ENCODE measurements at regions not wholly inside any gene's neighbourhood (a gene's known extent, or its start where the extent isn't known, plus 50 kb on each side); places are given as distances from the start of the nearest gene placed in this dataset.

DNA sequence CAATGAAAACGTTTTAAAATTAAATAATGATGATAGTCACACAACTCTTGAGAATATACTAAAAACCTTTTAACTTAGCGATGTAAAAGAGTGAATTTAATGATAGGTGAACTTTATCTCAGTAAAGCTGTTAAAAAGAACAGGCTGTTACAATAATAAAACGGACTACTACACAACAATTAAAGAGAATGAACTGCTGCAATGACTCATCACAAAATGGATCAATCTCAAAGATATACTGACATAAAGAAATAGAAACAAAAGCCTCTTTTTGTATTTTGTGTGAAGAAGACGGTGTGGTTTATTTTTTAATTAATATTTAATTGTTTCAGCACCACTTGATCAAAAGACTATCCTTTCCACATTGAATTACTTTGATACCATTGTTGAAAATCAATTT, 352.4 kb upstream of the GJE1 start:
- TF ChIP-seq, protein P1, sequence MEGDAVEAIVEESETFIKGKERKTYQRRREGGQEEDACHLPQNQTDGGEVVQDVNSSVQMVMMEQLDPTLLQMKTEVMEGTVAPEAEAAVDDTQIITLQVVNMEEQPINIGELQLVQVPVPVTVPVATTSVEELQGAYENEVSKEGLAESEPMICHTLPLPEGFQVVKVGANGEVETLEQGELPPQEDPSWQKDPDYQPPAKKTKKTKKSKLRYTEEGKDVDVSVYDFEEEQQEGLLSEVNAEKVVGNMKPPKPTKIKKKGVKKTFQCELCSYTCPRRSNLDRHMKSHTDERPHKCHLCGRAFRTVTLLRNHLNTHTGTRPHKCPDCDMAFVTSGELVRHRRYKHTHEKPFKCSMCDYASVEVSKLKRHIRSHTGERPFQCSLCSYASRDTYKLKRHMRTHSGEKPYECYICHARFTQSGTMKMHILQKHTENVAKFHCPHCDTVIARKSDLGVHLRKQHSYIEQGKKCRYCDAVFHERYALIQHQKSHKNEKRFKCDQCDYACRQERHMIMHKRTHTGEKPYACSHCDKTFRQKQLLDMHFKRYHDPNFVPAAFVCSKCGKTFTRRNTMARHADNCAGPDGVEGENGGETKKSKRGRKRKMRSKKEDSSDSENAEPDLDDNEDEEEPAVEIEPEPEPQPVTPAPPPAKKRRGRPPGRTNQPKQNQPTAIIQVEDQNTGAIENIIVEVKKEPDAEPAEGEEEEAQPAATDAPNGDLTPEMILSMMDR (conservative IDR thresholded peaks at IDR 0.05), result no peak
- no peak for TF ChIP-seq EZH2 (IDR thresholded peaks at IDR 0.05; ENCODE audit: low read depth)
- DNase-seq, result no peak
- no peaks in the 10 kb centered on the region for H3F3A ChIP-seq (ENCODE audit: insufficient read depth, low read depth)
- H3K4me2 ChIP-seq, result no peak overlapping the region
- ChIA-PET CTCF (no interaction called here), POLR2A (ENCODE audit: unreplicated experiment) (no interaction called here)
- H3K36me3 ChIP-seq (ENCODE audit: low read depth), result no peaks in the 10 kb centered on the region
- peaks cover 6% of the 10 kb centered on the region; the same call in 1 of the 2 replicates for H3K9me3 ChIP-seq (ENCODE audit: insufficient read depth, low read depth)
- H4K20me1 ChIP-seq (ENCODE audit: insufficient read depth), result no peaks in the 10 kb centered on the region
- H3K79me2 ChIP-seq (ENCODE audit: low read depth), result no peaks in the 10 kb centered on the region
- H3K9me2 ChIP-seq (ENCODE audit: insufficient read depth), result no peaks in the 10 kb centered on the region
- intact Hi-C loops (cut with micrococcal nuclease; ENCODE audit: unreplicated experiment), result no loop called here
- BruUV-seq (replicated peaks), result no TSS peak
- H3K27ac ChIP-seq, result no peak overlapping the region
- no peak overlapping the region for H2AFZ ChIP-seq
- no peaks in the 10 kb centered on the region for H3K4me1 ChIP-seq (replicated peaks; ENCODE audit: insufficient read depth)
- H3K27me3 ChIP-seq (ENCODE audit: insufficient read depth, low read depth), result no peaks in the 10 kb centered on the region
- no peak overlapping the region for H3K4me3 ChIP-seq

GRCh38 chr6:141764388-141764787, 368.3 kb upstream of the GJE1 start:
- POLR2A ChIA-PET (ENCODE audit: unreplicated experiment), result no interaction called here
- Histone ChIP-seq H3F3A (ENCODE audit: insufficient read depth, low read depth) (no peaks in the 10 kb centered on the region), H3K36me3 (ENCODE audit: low read depth) (no peaks in the 10 kb centered on the region), H3K27me3 (ENCODE audit: insufficient read depth, low read depth) (no peaks in the 10 kb centered on the region), H3K9me3 (ENCODE audit: insufficient read depth, low read depth) (no peaks in the 10 kb centered on the region), H3K4me2 (no peak overlapping the region), H2AFZ (no peak overlapping the region), H3K79me2 (ENCODE audit: low read depth) (no peaks in the 10 kb centered on the region), H3K9me2 (ENCODE audit: insufficient read depth) (no peaks in the 10 kb centered on the region), H3K4me1 (replicated peaks; ENCODE audit: insufficient read depth) (no peaks in the 10 kb centered on the region), H3K4me3 (no peak overlapping the region), H4K20me1 (ENCODE audit: insufficient read depth) (no peaks in the 10 kb centered on the region), H3K27ac (no peak overlapping the region)
- intact Hi-C loops (cut with micrococcal nuclease; ENCODE audit: unreplicated experiment), result no loop called here
- CTCF ChIA-PET, result no interaction called here
- no TSS peak for BruUV-seq (replicated peaks)
- DNase-seq, result no peak
- TF ChIP-seq EZH2 (IDR thresholded peaks at IDR 0.05; ENCODE audit: low read depth), result no peak
- TF ChIP-seq, protein P1 (conservative IDR thresholded peaks at IDR 0.05), result no peak

DNA sequence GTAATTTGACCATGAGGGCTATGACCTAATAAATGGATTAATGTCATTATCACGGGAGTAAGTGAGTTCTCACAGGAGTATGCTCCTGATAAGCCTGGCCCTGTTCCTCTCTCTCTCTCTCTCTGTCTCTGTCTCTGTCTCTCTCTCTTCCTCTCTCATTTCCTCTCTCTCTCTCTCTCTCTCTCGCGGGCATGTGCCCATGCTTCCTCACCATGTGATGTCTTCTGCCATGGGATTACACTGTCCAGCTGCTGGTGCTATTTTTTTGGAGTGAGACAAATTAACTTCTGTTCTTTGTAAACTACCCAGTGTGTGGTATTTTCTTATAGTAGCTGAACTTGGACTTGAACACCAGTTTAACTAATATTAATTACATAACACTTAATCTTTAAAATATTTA, 374.3 kb upstream of the GJE1 start:
- intact Hi-C loops (cut with micrococcal nuclease; ENCODE audit: unreplicated experiment), result no loop called here
- no peaks in the 10 kb centered on the region for H3K9me2 ChIP-seq (ENCODE audit: insufficient read depth)
- H3F3A ChIP-seq (ENCODE audit: insufficient read depth, low read depth), result no peaks in the 10 kb centered on the region
- H3K36me3 ChIP-seq (ENCODE audit: low read depth), result no peaks in the 10 kb centered on the region
- POLR2A ChIA-PET (ENCODE audit: unreplicated experiment), result no interaction called here
- no peak overlapping the region for H3K4me2 ChIP-seq
- no peak overlapping the region for H3K27ac ChIP-seq
- no TSS peak for BruUV-seq (replicated peaks)
- no peak for DNase-seq
- H3K9me3 ChIP-seq (ENCODE audit: insufficient read depth, low read depth), result no peaks in the 10 kb centered on the region
- no peaks in the 10 kb centered on the region for H3K4me1 ChIP-seq (replicated peaks; ENCODE audit: insufficient read depth)
- TF ChIP-seq, protein P1 (conservative IDR thresholded peaks at IDR 0.05), result no peak
- TF ChIP-seq EZH2 (IDR thresholded peaks at IDR 0.05; ENCODE audit: low read depth), result no peak
- no peak overlapping the region; the same call in 1 of the 2 replicates for H2AFZ ChIP-seq
- H4K20me1 ChIP-seq (ENCODE audit: insufficient read depth), result no peaks in the 10 kb centered on the region
- CTCF ChIA-PET, result no interaction called here
- H3K27me3 ChIP-seq (ENCODE audit: insufficient read depth, low read depth), result no peaks in the 10 kb centered on the region
- H3K4me3 ChIP-seq, result no peak overlapping the region
- H3K79me2 ChIP-seq (ENCODE audit: low read depth), result no peaks in the 10 kb centered on the region

Measured in PC-9 (cell line).